ENCODE measurements at regions not wholly inside any gene's neighbourhood (a gene's known extent, or its start where the extent isn't known, plus 50 kb on each side); places are given as distances from the start of the nearest gene placed in this dataset.

DNA sequence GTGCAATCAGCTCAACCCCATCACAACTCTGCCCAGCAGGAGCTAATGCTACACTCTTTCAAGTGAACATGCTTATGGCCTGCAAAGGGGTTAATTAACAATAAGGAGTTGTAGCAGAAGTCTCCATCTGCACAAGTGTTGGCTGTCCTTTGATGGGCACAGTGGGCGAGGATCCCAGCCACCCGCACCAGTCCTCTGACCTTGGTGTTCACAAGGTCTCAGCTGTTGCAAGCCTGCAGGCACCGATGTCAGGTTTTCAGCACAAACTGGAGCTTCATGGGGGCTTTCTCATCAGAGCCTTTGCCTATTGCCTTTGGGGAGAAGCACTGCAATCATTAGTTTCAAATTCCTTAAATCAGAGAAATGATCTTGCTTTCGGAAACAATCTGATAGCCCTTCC is 60.9 kb upstream of the TMEM178A start:
- Histone ChIP-seq H3K4me3 (no peak overlapping the region), H2AFZ (ENCODE audit: control insufficient read depth, low read depth, low read length) (no peak overlapping the region), H3K9ac (ENCODE audit: control insufficient read depth, insufficient read depth, low read length) (no peak overlapping the region), H3K79me2 (ENCODE audit: control insufficient read depth, insufficient read depth, low read length) (no peaks in the 10 kb centered on the region), H3K4me2 (ENCODE audit: control insufficient read depth, insufficient read depth) (no peak overlapping the region), H3K36me3 (ENCODE audit: control insufficient read depth in 2 of 2, insufficient read depth in 2 of 2, low read length in 1 of 2) (no peaks in the 10 kb centered on the region), H3K27ac (ENCODE audit: control insufficient read depth, insufficient read depth) (no peak overlapping the region), H3K27me3 (replicated peaks in 1 of 2; ENCODE audit: control insufficient read depth in 2 of 2, insufficient read depth in 2 of 2, low read length in 1 of 2) (no peaks in the 10 kb centered on the region; a peak in 2 of 4 replicates), H3K4me1 (ENCODE audit: control insufficient read depth, insufficient read depth, low read length) (no peaks in the 10 kb centered on the region), H4K20me1 (ENCODE audit: control insufficient read depth, insufficient read depth) (no peaks in the 10 kb centered on the region), H3K9me3 (replicated peaks; ENCODE audit: control insufficient read depth, insufficient read depth, low read length) (no peaks in the 10 kb centered on the region)
- intact Hi-C loops (cut with micrococcal nuclease; ENCODE audit: unreplicated experiment) (no loop called here), in situ Hi-C loops (cut with MboI) (no loop called here)
- WGBS (ENCODE audit: insufficient coverage, insufficient replicate concordance, low lambda C conversion rate, missing lambda C conversion rate), result 37% methylated on average over 4 of the region's 4 CpGs
- RAD21 ChIA-PET (ENCODE audit: unreplicated experiment), result no interaction called here
- DNase-seq (ENCODE audit: low read depth, low spot score) (no peak), FAIRE-seq (no peak), ATAC-seq (no peak)
- POLR2A ChIA-PET, result no interaction called here
- CTCF ChIA-PET, result no interaction called here
- SMC1A ChIA-PET (ENCODE audit: uncharacterized antibody, unreplicated experiment), result no interaction called here
- TF ChIP-seq MTA2 (IDR thresholded peaks at IDR 0.05; ENCODE audit: low read depth) (no peak), ZZZ3 (IDR thresholded peaks at IDR 0.05; ENCODE audit: control insufficient read depth, insufficient read length, low read depth) (no peak), BCL11A (IDR thresholded peaks at IDR 0.05; ENCODE audit: low read depth, low read length) (no peak), MXI1 (IDR thresholded peaks at IDR 0.05; ENCODE audit: low read depth, low read length) (no peak), SIN3A (IDR thresholded peaks at IDR 0.05; ENCODE audit: low read depth, low read length) (no peak), NFXL1 (IDR thresholded peaks at IDR 0.05; ENCODE audit: borderline replicate concordance) (no peak), CBX5 (IDR thresholded peaks at IDR 0.05; ENCODE audit: low read depth) (no peak), PML (IDR thresholded peaks at IDR 0.05; ENCODE audit: low read length) (no peak), FOXK2 (IDR thresholded peaks at IDR 0.05) (no peak), ASH2L (IDR thresholded peaks at IDR 0.05; ENCODE audit: borderline replicate concordance, low read depth) (no peak)
- TF ChIP-seq, protein P1, sequence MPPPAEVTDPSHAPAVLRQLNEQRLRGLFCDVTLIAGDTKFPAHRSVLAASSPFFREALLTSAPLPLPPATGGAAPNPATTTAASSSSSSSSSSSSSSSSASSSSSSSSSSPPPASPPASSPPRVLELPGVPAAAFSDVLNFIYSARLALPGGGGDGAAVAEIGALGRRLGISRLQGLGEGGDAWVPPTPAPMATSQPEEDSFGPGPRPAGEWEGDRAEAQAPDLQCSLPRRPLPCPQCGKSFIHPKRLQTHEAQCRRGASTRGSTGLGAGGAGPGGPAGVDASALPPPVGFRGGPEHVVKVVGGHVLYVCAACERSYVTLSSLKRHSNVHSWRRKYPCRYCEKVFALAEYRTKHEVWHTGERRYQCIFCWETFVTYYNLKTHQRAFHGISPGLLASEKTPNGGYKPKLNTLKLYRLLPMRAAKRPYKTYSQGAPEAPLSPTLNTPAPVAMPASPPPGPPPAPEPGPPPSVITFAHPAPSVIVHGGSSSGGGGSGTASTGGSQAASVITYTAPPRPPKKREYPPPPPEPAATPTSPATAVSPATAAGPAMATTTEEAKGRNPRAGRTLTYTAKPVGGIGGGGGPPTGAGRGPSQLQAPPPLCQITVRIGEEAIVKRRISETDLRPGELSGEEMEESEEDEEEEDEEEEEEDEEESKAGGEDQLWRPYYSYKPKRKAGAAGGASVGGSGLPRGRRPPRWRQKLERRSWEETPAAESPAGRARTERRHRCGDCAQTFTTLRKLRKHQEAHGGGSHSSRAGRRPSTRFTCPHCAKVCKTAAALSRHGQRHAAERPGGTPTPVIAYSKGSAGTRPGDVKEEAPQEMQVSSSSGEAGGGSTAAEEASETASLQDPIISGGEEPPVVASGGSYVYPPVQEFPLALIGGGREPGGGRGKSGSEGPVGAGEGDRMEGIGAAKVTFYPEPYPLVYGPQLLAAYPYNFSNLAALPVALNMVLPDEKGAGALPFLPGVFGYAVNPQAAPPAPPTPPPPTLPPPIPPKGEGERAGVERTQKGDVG (CRISPR knock-in tag; IDR thresholded peaks at IDR 0.05), result no peak
- TF ChIP-seq, protein P2, sequence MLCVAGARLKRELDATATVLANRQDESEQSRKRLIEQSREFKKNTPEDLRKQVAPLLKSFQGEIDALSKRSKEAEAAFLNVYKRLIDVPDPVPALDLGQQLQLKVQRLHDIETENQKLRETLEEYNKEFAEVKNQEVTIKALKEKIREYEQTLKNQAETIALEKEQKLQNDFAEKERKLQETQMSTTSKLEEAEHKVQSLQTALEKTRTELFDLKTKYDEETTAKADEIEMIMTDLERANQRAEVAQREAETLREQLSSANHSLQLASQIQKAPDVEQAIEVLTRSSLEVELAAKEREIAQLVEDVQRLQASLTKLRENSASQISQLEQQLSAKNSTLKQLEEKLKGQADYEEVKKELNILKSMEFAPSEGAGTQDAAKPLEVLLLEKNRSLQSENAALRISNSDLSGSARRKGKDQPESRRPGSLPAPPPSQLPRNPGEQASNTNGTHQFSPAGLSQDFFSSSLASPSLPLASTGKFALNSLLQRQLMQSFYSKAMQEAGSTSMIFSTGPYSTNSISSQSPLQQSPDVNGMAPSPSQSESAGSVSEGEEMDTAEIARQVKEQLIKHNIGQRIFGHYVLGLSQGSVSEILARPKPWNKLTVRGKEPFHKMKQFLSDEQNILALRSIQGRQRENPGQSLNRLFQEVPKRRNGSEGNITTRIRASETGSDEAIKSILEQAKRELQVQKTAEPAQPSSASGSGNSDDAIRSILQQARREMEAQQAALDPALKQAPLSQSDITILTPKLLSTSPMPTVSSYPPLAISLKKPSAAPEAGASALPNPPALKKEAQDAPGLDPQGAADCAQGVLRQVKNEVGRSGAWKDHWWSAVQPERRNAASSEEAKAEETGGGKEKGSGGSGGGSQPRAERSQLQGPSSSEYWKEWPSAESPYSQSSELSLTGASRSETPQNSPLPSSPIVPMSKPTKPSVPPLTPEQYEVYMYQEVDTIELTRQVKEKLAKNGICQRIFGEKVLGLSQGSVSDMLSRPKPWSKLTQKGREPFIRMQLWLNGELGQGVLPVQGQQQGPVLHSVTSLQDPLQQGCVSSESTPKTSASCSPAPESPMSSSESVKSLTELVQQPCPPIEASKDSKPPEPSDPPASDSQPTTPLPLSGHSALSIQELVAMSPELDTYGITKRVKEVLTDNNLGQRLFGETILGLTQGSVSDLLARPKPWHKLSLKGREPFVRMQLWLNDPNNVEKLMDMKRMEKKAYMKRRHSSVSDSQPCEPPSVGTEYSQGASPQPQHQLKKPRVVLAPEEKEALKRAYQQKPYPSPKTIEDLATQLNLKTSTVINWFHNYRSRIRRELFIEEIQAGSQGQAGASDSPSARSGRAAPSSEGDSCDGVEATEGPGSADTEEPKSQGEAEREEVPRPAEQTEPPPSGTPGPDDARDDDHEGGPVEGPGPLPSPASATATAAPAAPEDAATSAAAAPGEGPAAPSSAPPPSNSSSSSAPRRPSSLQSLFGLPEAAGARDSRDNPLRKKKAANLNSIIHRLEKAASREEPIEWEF (IDR thresholded peaks at IDR 0.05; ENCODE audit: insufficient replicate concordance, low read depth, low read length), result no peak
- no TSS peak for BruUV-seq (replicated peaks)
